ENCODE measurements at regions not wholly inside any gene's neighbourhood (a gene's known extent, or its start where the extent isn't known, plus 50 kb on each side); places are given as distances from the start of the nearest gene placed in this dataset.

- TF ChIP-seq CTCF (IDR thresholded peaks at IDR 0.05) (no peak), POLR2A (IDR thresholded peaks at IDR 0.05) (no peak)
Observed at GRCh38 chr6:168967281-168967925, 286.2 kb downstream of the THBS2 start.
